Esophagus muscularis mucosa (tissue), 4 donors: ENCODE measurements at regions not wholly inside any gene's neighbourhood (a gene's known extent, or its start where the extent isn't known, plus 50 kb on each side); places are given as distances from the start of the nearest gene placed in this dataset.

Source experiments
- DNase-seq: peaks from one replicate; pipeline ENCODE4 v3.0.0-alpha.2; 2017; ENCODE audit errors: extremely low spot score
- H3K27ac ChIP-seq, 4 donors: fragments of 200-600 bp; sonication (generic); replicated peaks in 1 of 4; 1 replicate in 3 of 4; 2 replicates in 1 of 4; pipeline ENCODE4 v1.5.1; 2016 to 2019; ENCODE audit warnings: mild to moderate bottlenecking in 1 of 4
- H3K27me3 ChIP-seq, 4 donors: fragments of 200-600 bp; sonication (generic); one replicate each; pipeline versions ENCODE4 v1.5.1 to v1.6.0; 2016 to 2019
- H3K36me3 ChIP-seq, 4 donors: fragments of 200-600 bp; sonication (generic); one replicate each; pipeline ENCODE4 v1.5.1; 2016 to 2019
- H3K4me1 ChIP-seq, 4 donors: fragments of 200-600 bp; sonication (generic); one replicate each; pipeline ENCODE4 v1.5.1; 2016 to 2019
- H3K4me3 ChIP-seq, 4 donors: fragments of 200-600 bp; sonication (generic); 1 replicate in 2 of 4; 2 replicates in 2 of 4; pipeline ENCODE4 v1.5.1; 2016 to 2019; ENCODE audit warnings: mild to moderate bottlenecking in 4 of 4, moderate library complexity in 1 of 4
- H3K9me3 ChIP-seq, 4 donors: fragments of 200-600 bp; sonication (generic); 1 replicate in 3 of 4; 2 replicates in 1 of 4; pipeline ENCODE4 v1.5.1; 2016 to 2019
- CTCF ChIP-seq, 3 experiments: fragments of 200-600 bp in 2 of 3; fragments of 450-650 bp in 1 of 3; sonication (generic) in 2 of 3; IDR thresholded peaks; one replicate each; pipeline ENCODE4 v1.5.1; 2017 to 2019; ENCODE audit warnings: antibody characterized with exemption in 3 of 3, mild to moderate bottlenecking in 2 of 3, moderate library complexity in 1 of 3
- EP300 ChIP-seq: sonication (generic); formaldehyde crosslinking; IDR thresholded peaks from one replicate; pipeline ENCODE4 v1.6.1; 2017; ENCODE audit warnings: antibody characterized with exemption
- POLR2A ChIP-seq: fragments of 450-650 bp; IDR thresholded peaks from one replicate; pipeline ENCODE4 v1.6.1; 2017; ENCODE audit warnings: antibody characterized with exemption, moderate library complexity, mild to moderate bottlenecking, low read depth
- POLR2AphosphoS5 ChIP-seq, 2 donors: sonication (generic); formaldehyde crosslinking; IDR thresholded peaks; one replicate each; pipeline ENCODE4 v1.6.1; 2017; ENCODE audit warnings: antibody characterized with exemption in 2 of 2
- WGBS: methylation state at CpG from one replicate; pipeline ENCODE4 v1.1.5; 2018; 5-methylcytosine and 5-hydroxymethylcytosine counted together
- intact Hi-C: fragments of 100-400 bp; cut with DNase I; formaldehyde crosslinking; loops from one replicate; pipeline ENCODE4 v1.15.1; 2023

DNA sequence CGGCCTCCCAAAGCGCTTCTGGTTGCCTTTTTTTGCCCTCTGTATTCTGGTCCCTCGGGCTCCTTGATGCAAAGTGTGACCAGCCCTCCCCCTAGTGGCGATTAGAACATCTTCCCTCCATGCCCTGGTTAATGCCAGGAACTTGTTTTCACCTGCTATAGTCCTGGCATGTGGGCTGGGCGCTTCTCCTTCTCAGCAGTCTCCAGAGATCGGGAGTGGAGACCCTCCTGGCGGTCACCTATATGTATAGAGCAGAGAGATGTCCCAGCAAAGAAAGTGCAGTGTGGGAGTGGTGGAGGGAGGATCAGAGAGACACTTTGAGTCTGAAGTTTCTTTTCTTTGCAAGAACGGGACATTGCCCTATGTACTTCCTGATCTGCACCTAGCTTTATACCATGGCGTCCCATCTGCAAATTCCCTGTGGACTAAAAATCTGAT is 264.1 kb downstream of the OTUD1 start:
- intact Hi-C loops = loop anchor here (2.0 to 5.0 kb wide), 2 partner anchors 388 to 541 kb away; no protein-coding TSS in a partner anchor
- Histone ChIP-seq H3K27me3 (peaks cover 0 to 20% (median 0%) of the 10 kb centered on the region in 4 donors), H3K27ac (no peak overlapping the region), H3K4me1 (peaks cover 0 to 6% (median 3%) of the 10 kb centered on the region in 4 donors), H3K36me3 (no peaks in the 10 kb centered on the region), H3K9me3 (no peaks in the 10 kb centered on the region), H3K4me3 (no peak overlapping the region)
- no peak for DNase-seq
- no peak for TF ChIP-seq POLR2A
- no peak for TF ChIP-seq EP300
- no peak for TF ChIP-seq POLR2AphosphoS5 (IDR thresholded peaks at IDR 0.05)
- peak; percentile 40 to 64 (median 56) for TF ChIP-seq CTCF (IDR thresholded peaks at IDR 0.05)
- 8% methylated on average over 9 of the region's 9 CpGs for WGBS

GRCh38 chr10:23715363-23715762 is 276.5 kb downstream of the OTUD1 start:
- no peak overlapping the region for H3K27ac ChIP-seq
- H3K4me1 ChIP-seq = no peaks in the 10 kb centered on the region
- 95% methylated on average over 1 of the region's 1 CpG for WGBS
- no peaks in the 10 kb centered on the region for H3K27me3 ChIP-seq
- no peak overlapping the region for H3K4me3 ChIP-seq
- TF ChIP-seq POLR2AphosphoS5 (IDR thresholded peaks at IDR 0.05) (no peak), CTCF (IDR thresholded peaks at IDR 0.05) (no peak), EP300 (no peak), POLR2A (no peak)
- intact Hi-C loops = no loop called here
- DNase-seq = no peak
- no peaks in the 10 kb centered on the region for H3K36me3 ChIP-seq
- no peaks in the 10 kb centered on the region for H3K9me3 ChIP-seq

DNA sequence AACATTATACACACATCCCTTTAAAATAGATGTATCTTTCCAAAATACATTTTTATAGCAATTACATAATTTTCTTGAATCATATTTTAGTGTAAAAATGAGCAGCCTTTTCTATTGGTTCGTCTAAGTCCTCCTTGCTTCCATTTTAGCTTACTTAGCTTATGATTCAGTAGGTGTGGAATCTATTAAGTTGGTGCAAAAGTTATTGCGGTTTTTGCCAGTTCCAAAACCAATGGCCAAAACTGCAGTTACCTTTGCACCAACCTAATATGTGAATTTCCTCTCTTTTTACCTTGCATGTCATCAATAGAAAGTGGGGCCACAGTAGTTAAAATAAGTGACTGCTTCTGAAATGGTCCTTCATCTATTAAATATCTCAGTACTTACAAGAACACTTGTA is 279.0 kb downstream of the OTUD1 start:
- Histone ChIP-seq H3K36me3 (no peaks in the 10 kb centered on the region), H3K9me3 (no peaks in the 10 kb centered on the region), H3K27ac (no peak overlapping the region), H3K4me1 (no peaks in the 10 kb centered on the region), H3K4me3 (no peak overlapping the region), H3K27me3 (no peaks in the 10 kb centered on the region)
- no peak for DNase-seq
- TF ChIP-seq EP300 (no peak), POLR2A (no peak), CTCF (IDR thresholded peaks at IDR 0.05) (no peak), POLR2AphosphoS5 (IDR thresholded peaks at IDR 0.05) (no peak)
- intact Hi-C loops = no loop called here
- WGBS = 68% methylated on average over 2 of the region's 2 CpGs

DNA sequence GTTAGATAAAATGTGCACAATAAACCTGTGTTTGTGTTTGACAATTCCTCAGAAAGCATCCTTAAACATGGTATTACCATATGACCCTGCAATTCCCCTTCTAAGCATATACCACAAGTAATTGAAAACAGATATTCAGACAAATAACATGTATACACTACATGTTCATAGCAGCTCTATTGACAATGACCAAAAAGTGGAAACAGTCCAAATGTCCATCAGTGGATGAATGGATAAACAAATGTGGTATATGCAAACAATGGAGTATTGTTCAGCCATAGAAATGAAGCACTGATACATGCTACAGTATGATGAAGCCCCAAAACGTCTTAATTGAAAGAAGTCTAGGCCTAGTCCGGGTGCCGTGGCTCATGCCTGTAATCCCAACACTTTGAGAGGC is 280.1 kb downstream of the OTUD1 start:
- Histone ChIP-seq H3K27me3 (no peaks in the 10 kb centered on the region), H3K27ac (no peak overlapping the region), H3K4me3 (no peak overlapping the region), H3K9me3 (no peaks in the 10 kb centered on the region), H3K36me3 (no peaks in the 10 kb centered on the region), H3K4me1 (no peaks in the 10 kb centered on the region)
- no peak for DNase-seq
- intact Hi-C loops = no loop called here
- 76% methylated on average over 3 of the region's 3 CpGs for WGBS
- no peak for TF ChIP-seq POLR2AphosphoS5 (IDR thresholded peaks at IDR 0.05)
- TF ChIP-seq CTCF (IDR thresholded peaks at IDR 0.05) = no peak
- no peak for TF ChIP-seq EP300
- TF ChIP-seq POLR2A = no peak

GRCh38 chr10:23723796-23724195 is 284.9 kb downstream of the OTUD1 start:
- Histone ChIP-seq H3K36me3 (no peaks in the 10 kb centered on the region), H3K4me3 (no peak overlapping the region), H3K9me3 (peaks cover 0 to 4% (median 0%) of the 10 kb centered on the region in 4 donors), H3K27me3 (no peaks in the 10 kb centered on the region), H3K4me1 (no peaks in the 10 kb centered on the region), H3K27ac (no peak overlapping the region)
- TF ChIP-seq CTCF (IDR thresholded peaks at IDR 0.05) (no peak), POLR2AphosphoS5 (IDR thresholded peaks at IDR 0.05) (no peak), EP300 (no peak), POLR2A (no peak)
- no peak for DNase-seq
- intact Hi-C loops = no loop called here
- 68% methylated on average over 6 of the region's 6 CpGs for WGBS
